OCI-LY3 (cell line): ENCODE measurements at regions not wholly inside any gene's neighbourhood (a gene's known extent, or its start where the extent isn't known, plus 50 kb on each side); places are given as distances from the start of the nearest gene placed in this dataset.

Experiments used
- EZH2phosphoT487 ChIP-seq: fragments of 200-600 bp; shearing (Covaris generic); IDR thresholded peaks from 2 replicates; pipeline ENCODE4 v1.6.1; 2018; ENCODE audit warnings: antibody characterized with exemption, mixed run types, low read depth
- TF ChIP-seq, protein P1 (sequence below): fragments of 200-600, 300-600 bp; sonication (generic); IDR thresholded peaks from 2 replicates; pipeline ENCODE4 v1.5.1; 2014; ENCODE audit warnings: antibody characterized with exemption, low read length, low read depth

- TF ChIP-seq, protein P1, sequence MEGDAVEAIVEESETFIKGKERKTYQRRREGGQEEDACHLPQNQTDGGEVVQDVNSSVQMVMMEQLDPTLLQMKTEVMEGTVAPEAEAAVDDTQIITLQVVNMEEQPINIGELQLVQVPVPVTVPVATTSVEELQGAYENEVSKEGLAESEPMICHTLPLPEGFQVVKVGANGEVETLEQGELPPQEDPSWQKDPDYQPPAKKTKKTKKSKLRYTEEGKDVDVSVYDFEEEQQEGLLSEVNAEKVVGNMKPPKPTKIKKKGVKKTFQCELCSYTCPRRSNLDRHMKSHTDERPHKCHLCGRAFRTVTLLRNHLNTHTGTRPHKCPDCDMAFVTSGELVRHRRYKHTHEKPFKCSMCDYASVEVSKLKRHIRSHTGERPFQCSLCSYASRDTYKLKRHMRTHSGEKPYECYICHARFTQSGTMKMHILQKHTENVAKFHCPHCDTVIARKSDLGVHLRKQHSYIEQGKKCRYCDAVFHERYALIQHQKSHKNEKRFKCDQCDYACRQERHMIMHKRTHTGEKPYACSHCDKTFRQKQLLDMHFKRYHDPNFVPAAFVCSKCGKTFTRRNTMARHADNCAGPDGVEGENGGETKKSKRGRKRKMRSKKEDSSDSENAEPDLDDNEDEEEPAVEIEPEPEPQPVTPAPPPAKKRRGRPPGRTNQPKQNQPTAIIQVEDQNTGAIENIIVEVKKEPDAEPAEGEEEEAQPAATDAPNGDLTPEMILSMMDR = no peak
- TF ChIP-seq EZH2phosphoT487 = no peak
These were observed 131.2 kb downstream of the VPREB1 start for GRCh38 chr22:22375576-22376351.
